HG02588 (cell line): ENCODE measurements at regions not wholly inside any gene's neighbourhood (a gene's known extent, or its start where the extent isn't known, plus 50 kb on each side); places are given as distances from the start of the nearest gene placed in this dataset.
"Not testable (repeated sequence)": the region's sequence is repeated elsewhere in the genome, so short reads cannot be mapped to it uniquely, and the experiment has no call there.

ENCODE experiments used
- ATAC-seq: cut with Tn5 transposase; IDR thresholded peaks from one replicate; pipeline ENCODE4 v1.9.1; 2021; ENCODE audit warnings: mild to moderate bottlenecking, moderate library complexity; ENCODE audit not compliant: unreplicated experiment

- no peak for ATAC-seq
These were observed 251.1 kb upstream of the MAD2L1 start for GRCh38 chr4:120317713-120318112.

- no peak for ATAC-seq
These were observed 249.8 kb upstream of the MAD2L1 start for GRCh38 chr4:120316416-120316815.

- no peak for ATAC-seq
These were observed 248.3 kb upstream of the MAD2L1 start for GRCh38 chr4:120314969-120315368.

GRCh38 chr4:120304801-120305200 lies 238.2 kb upstream of the MAD2L1 start:
- no peak for ATAC-seq

- no peak for ATAC-seq
These were observed 233.0 kb upstream of the MAD2L1 start for GRCh38 chr4:120299631-120300030.

GRCh38 chr4:120293341-120293740 lies 226.7 kb upstream of the MAD2L1 start:
- no peak for ATAC-seq

GRCh38 chr4:120291541-120291940 lies 224.9 kb upstream of the MAD2L1 start:
- no peak for ATAC-seq

- ATAC-seq: no peak
These were observed 223.9 kb upstream of the MAD2L1 start for GRCh38 chr4:120290553-120290952.

GRCh38 chr4:120286813-120287212 lies 220.2 kb upstream of the MAD2L1 start:
- no peak for ATAC-seq

GRCh38 chr4:120281581-120281980 lies 214.9 kb upstream of the MAD2L1 start:
- ATAC-seq: no peak

GRCh38 chr4:120277391-120277790 lies 210.7 kb upstream of the MAD2L1 start:
- no peak for ATAC-seq

GRCh38 chr4:120266602-120267001 lies 200.0 kb upstream of the MAD2L1 start:
- ATAC-seq: no peak

- no peak for ATAC-seq
These were observed 197.0 kb upstream of the MAD2L1 start for GRCh38 chr4:120263618-120264017.

GRCh38 chr4:120261117-120261516 lies 194.5 kb upstream of the MAD2L1 start:
- ATAC-seq: no peak

GRCh38 chr4:120256112-120256775 lies 189.6 kb upstream of the MAD2L1 start:
- not testable (repeated sequence) for ATAC-seq

- ATAC-seq: no peak
These were observed 171.8 kb upstream of the MAD2L1 start for GRCh38 chr4:120238277-120238973.

- no peak for ATAC-seq
These were observed 170.2 kb upstream of the MAD2L1 start for GRCh38 chr4:120236873-120237272.

GRCh38 chr4:120232050-120232449 lies 165.4 kb upstream of the MAD2L1 start:
- ATAC-seq: no peak

- no peak for ATAC-seq
These were observed 161.4 kb upstream of the MAD2L1 start for GRCh38 chr4:120228086-120228485.

- no peak for ATAC-seq
These were observed 160.9 kb upstream of the MAD2L1 start for GRCh38 chr4:120227554-120227953.

- no peak for ATAC-seq
These were observed 158.9 kb upstream of the MAD2L1 start for GRCh38 chr4:120225527-120225926.

- ATAC-seq: no peak
These were observed 152.3 kb upstream of the MAD2L1 start for GRCh38 chr4:120218981-120219380.

GRCh38 chr4:120215350-120215749 lies 148.7 kb upstream of the MAD2L1 start:
- no peak for ATAC-seq
